Coronary artery (tissue), 2 donors: ENCODE measurements at regions not wholly inside any gene's neighbourhood (a gene's known extent, or its start where the extent isn't known, plus 50 kb on each side); places are given as distances from the start of the nearest gene placed in this dataset.

Source experiments
- DNase-seq: peaks from one replicate; pipeline ENCODE4 v3.0.0-alpha.2; 2017; ENCODE audit warnings: low spot score
- H3K27ac ChIP-seq, 2 donors: fragments of 200-600 bp; sonication (generic); one replicate each; pipeline ENCODE4 v1.5.1; 2016 to 2019
- H3K4me3 ChIP-seq: fragments of 200-600 bp; sonication (generic); 2 replicates; pipeline ENCODE4 v1.5.1; 2016; ENCODE audit warnings: mild to moderate bottlenecking, moderate library complexity
- TF ChIP-seq, protein P1 (sequence below): fragments of 200-600 bp; sonication (generic); IDR thresholded peaks from one replicate; pipeline ENCODE4 v1.5.1; 2019; ENCODE audit warnings: antibody characterized with exemption

DNA sequence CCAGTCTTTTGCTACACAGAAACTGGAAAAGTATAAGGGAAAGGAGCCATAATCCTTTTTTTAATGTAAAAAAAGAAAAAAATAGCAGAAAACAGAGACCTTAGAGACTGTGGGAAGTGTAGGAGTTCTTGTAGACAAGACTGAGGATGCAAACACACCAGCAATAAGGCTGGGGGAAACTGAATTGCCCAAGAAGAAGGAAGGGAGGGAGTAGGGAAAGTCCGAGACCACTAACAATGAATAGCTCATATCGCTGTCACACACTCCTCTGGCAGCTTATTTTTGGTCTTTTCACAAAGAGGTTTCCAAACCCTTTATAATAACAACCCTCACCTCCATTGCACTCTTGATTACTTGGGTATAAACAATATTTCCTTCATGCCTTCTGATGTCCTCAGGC lies 952.0 kb downstream of the SLITRK5 start:
- TF ChIP-seq, protein P1, sequence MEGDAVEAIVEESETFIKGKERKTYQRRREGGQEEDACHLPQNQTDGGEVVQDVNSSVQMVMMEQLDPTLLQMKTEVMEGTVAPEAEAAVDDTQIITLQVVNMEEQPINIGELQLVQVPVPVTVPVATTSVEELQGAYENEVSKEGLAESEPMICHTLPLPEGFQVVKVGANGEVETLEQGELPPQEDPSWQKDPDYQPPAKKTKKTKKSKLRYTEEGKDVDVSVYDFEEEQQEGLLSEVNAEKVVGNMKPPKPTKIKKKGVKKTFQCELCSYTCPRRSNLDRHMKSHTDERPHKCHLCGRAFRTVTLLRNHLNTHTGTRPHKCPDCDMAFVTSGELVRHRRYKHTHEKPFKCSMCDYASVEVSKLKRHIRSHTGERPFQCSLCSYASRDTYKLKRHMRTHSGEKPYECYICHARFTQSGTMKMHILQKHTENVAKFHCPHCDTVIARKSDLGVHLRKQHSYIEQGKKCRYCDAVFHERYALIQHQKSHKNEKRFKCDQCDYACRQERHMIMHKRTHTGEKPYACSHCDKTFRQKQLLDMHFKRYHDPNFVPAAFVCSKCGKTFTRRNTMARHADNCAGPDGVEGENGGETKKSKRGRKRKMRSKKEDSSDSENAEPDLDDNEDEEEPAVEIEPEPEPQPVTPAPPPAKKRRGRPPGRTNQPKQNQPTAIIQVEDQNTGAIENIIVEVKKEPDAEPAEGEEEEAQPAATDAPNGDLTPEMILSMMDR = no peak
- Histone ChIP-seq H3K4me3 (no peak overlapping the region), H3K27ac (no peak overlapping the region)
- DNase-seq = no peak

DNA sequence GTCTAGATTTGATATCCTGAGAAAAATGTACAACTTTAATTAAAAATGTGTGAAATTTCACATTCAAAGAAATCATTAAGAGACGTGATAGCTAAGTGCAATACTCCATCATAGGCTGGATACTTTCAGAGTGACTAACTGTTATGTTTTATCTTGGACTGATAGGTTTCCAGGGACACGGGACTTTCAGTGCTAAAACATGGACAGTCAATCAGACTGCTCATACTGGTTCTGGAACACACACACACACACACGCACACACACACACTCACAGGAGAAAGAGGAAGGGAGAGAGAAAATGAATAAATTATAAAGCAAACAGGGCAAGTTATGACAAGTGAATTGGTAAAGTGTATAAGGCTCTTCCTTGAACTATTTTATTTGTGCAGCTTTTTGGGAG lies 955.9 kb downstream of the SLITRK5 start:
- Histone ChIP-seq H3K4me3 (no peak overlapping the region), H3K27ac (no peak overlapping the region)
- no peak for DNase-seq
- TF ChIP-seq, protein P1 = no peak

DNA sequence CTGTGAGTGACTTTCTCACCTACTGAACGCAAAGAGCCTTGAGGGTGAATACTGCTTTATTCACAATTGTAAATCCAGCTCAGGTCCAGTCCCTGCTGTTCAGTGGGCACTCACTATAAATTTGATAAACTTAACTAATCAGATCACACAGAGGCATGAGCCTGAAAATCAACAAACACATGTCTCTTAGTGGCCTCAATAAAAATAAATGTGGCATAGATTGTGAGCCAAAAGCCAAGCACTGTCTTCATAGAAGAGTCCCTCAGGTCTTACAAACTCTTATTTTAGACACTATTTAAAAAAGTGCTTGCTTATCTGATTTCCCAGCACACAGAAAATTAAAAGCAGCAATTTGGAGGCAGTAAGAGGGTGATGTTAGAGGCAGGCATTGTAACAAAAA lies 957.7 kb downstream of the SLITRK5 start:
- TF ChIP-seq, protein P1 = no peak
- no peak for DNase-seq

DNA sequence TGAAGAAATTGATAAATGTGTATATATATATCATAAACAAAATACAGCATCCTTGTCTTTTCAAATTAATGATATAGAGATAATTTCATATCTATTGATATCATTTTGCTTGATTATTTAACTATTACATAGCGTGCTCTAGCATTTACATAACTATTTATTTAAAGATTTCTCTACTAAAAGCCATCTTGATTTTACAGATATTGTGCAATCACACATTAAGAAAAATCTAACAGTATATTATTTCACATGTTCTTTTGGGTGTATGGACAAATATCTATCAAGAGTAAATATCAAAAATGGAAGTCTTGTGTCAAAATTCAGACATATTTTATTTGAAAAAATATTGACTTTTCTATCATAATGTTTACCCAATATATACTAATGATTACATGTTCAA lies 966.8 kb downstream of the SLITRK5 start:
- Histone ChIP-seq H3K4me3 (no peak overlapping the region), H3K27ac (no peak overlapping the region)
- no peak for DNase-seq
- TF ChIP-seq, protein P1 = no peak

More for the DNA sequence above, 957.7 kb downstream of the SLITRK5 start:
- no peak overlapping the region for H3K4me3 ChIP-seq
- no peak overlapping the region for H3K27ac ChIP-seq

DNA sequence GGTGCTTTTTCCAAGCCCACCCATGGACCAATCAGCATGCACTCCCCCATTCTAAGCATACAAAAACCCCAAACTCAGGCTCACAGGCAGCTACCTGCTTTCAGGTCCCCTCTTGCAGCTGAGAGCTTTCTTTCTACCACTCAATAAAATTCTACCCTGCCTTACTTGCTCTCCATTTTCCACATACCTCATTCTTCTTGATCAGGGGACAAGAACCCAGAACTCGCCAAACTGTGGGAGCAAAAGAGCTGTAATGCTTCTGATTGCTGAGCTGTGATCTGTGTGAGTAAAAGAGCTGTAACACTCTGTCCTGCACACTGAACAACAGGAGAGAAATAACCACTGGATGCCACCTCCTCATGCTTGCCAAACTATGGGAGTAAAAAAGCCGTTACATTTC lies 972.1 kb downstream of the SLITRK5 start:
- H3K4me3 ChIP-seq = no peak overlapping the region
- H3K27ac ChIP-seq = no peak overlapping the region
- TF ChIP-seq, protein P1 = no peak
- no peak for DNase-seq

DNA sequence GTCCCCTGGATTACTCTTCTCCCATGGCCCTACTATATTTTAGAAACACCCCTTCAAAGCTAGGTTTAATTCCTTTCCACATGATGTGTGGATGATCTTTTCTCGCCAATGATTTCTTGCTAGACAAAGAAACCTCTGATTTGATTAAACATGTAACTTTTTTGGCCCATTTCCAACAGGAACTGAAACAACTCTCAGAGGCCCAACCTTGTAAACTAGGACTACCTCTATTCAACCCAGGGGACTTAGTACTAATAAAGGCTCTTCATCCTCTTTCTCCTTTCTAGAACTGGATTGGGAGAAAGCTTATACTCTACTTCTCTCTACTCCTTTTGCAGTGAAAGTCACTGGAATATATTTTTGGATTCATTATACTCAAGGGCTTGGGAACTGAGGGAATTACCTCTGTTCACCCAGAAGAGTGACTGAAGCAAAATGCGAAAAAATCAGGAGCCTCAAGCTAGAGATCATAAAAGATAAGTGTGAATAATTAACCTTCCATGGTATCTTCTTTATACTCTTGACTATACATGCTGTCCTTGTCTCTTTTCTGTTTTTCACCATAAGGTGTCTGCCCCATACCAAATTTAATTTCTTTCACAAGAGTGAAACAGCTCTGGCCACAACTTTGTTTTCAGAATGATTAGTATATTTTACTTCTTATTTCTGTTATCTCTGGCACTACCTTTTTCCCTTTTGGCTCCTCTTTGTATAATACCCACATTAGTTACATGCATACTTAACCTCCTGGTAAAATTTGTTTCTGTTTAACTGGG lies 977.6 kb downstream of the SLITRK5 start:
- no peak overlapping the region for H3K27ac ChIP-seq
- no peak overlapping the region for H3K4me3 ChIP-seq
- DNase-seq = no peak
- TF ChIP-seq, protein P1 = no peak

DNA sequence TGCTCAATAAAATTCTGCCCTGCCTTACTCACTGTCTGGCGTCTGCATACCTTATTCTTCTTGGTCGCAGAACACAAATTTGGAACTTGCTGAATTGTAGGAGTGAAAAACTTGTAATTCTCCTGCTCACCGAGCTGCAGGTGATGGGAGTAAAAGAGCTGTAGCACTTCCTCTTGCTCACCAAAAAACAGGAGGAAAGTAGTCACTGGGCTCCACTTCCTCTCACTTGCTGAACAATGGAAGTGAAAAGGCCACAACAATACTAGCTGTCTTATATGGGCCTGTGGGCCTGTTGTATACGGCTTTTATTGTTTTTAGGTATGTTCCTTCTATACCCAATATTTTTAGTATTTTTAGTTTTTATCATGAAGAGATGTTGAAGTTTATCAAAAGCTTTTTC lies 978.7 kb downstream of the SLITRK5 start:
- TF ChIP-seq, protein P1 = no peak
- Histone ChIP-seq H3K4me3 (no peak overlapping the region), H3K27ac (no peak overlapping the region)
- no peak for DNase-seq
